Endothelial cell of umbilical vein (primary cell): ENCODE measurements at regions not wholly inside any gene's neighbourhood (a gene's known extent, or its start where the extent isn't known, plus 50 kb on each side); places are given as distances from the start of the nearest gene placed in this dataset.

Experiments
- EZH2 ChIP-seq: IDR thresholded peaks from 2 replicates; pipeline ENCODE4 v1.6.1; 2012; ENCODE audit warnings: borderline replicate concordance, low read depth, mild to moderate bottlenecking, moderate library complexity, low read length, inconsistent platforms; ENCODE audit not compliant: severe bottlenecking
- MYC ChIP-seq: IDR thresholded peaks from one replicate; pipeline ENCODE4 v1.6.1; 2011; ENCODE audit warnings: mild to moderate bottlenecking, low read depth, low read length
- POLR2A ChIP-seq: IDR thresholded peaks from 2 replicates; pipeline ENCODE4 v1.6.1; 2012; ENCODE audit warnings: low read depth, mild to moderate bottlenecking, control low read depth, low read length
- POLR2AphosphoS5 ChIP-seq: IDR thresholded peaks from 2 replicates; pipeline ENCODE4 v1.6.1; 2012; ENCODE audit warnings: low read depth, mild to moderate bottlenecking, control low read depth, low read length, moderate library complexity; ENCODE audit not compliant: insufficient read depth
- TF ChIP-seq, protein P1 (sequence below), 2 donors: IDR thresholded peaks; 1 replicate in 1 of 2; 2 replicates in 1 of 2; pipeline ENCODE4 v1.5.1; 2011; ENCODE audit warnings: low read length in 2 of 2, mild to moderate bottlenecking in 2 of 2, moderate library complexity in 2 of 2, control low read depth in 1 of 2, inconsistent platforms in 1 of 2, low read depth in 1 of 2; ENCODE audit not compliant: insufficient read depth in 1 of 2; ENCODE audit errors: extremely low read depth in 1 of 2

DNA sequence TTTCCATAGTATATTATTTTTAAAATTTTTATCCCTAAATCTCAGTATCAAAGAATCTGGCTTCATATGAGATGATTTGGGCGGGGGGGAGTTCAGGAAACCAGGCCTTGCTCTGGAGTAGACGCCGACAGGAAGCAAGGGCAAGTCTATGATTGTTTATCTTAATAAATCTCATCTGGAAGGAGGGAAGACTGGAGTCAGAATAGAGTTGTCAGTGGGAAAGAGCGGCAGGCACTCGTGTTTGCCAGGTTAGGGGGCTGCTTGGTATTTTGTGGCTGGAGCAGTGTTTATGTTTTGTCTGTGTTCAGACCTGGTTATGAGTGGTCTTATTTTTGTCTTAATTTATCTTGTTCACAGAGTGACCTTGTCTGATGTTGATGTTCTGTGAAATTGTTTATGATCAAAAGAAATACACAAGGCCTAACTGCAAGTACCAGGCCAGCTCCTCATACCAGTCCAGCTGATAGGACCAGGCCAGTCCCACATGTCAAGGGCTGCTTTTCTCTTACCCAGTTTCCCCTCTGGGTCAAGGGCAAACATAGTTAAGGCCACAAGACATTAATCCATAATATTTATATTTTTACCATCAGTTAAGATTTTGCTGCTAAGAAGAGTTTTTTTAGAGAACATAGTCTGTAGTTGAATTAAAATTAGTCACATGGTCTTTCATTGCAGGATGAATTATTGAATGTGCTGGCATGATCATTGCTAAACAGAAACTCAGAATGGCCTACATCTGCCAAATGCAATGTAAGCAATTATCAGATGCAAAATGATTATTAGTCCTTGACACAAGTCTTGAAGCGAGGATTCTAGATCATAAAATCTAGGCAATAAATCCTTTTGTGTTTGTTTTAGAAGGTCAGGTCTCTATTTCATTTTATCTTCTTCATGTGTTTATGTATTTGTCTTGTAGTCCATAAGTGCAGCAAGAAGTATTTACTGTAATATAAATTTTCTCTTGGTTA, 176.5 kb downstream of the GASK1B start:
- TF ChIP-seq, protein P1, sequence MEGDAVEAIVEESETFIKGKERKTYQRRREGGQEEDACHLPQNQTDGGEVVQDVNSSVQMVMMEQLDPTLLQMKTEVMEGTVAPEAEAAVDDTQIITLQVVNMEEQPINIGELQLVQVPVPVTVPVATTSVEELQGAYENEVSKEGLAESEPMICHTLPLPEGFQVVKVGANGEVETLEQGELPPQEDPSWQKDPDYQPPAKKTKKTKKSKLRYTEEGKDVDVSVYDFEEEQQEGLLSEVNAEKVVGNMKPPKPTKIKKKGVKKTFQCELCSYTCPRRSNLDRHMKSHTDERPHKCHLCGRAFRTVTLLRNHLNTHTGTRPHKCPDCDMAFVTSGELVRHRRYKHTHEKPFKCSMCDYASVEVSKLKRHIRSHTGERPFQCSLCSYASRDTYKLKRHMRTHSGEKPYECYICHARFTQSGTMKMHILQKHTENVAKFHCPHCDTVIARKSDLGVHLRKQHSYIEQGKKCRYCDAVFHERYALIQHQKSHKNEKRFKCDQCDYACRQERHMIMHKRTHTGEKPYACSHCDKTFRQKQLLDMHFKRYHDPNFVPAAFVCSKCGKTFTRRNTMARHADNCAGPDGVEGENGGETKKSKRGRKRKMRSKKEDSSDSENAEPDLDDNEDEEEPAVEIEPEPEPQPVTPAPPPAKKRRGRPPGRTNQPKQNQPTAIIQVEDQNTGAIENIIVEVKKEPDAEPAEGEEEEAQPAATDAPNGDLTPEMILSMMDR (IDR thresholded peaks at IDR 0.05; ENCODE audit: extremely low read depth in 1 of 2, insufficient read depth in 1 of 2, low read depth in 1 of 2, low read length in 2 of 2): no peak
- peak; percentile 36 for TF ChIP-seq POLR2A
- no peak for TF ChIP-seq MYC
- TF ChIP-seq EZH2: no peak
- peak; percentile 70 for TF ChIP-seq POLR2AphosphoS5
